ENCODE measurements at regions not wholly inside any gene's neighbourhood (a gene's known extent, or its start where the extent isn't known, plus 50 kb on each side); places are given as distances from the start of the nearest gene placed in this dataset.

DNA sequence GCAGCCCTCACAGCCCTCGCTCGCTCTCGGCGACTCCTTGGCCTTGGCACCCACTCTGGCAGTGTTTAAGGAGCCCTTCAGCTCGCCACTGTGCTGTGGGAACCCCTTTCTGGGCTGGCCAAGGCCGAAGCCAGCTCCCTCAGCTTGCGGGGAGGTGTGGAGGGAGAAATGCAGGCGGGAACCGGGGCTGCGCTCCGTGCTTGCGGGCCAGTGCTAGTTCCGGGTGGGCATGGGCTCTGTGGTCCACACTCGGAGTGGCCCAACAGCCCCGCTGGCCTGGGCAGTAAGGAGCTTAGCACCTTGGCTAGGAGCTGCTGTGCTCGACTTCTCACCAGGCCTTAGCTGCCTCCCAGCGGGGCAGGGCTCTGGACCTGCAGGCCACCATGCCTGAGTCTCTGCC, 192.6 kb downstream of the COX18 start:
- no peak for TF ChIP-seq CTCF (IDR thresholded peaks at IDR 0.05)
- no peak for TF ChIP-seq POLR2A (IDR thresholded peaks at IDR 0.05)

All from sigmoid colon (tissue), 3 donors.